A549 (cell line): ENCODE measurements at regions not wholly inside any gene's neighbourhood (a gene's known extent, or its start where the extent isn't known, plus 50 kb on each side); places are given as distances from the start of the nearest gene placed in this dataset.

Experiments used
- ATAC-seq, 2 experiments: fragments of 200-7000 bp in 1 of 2; fragments of >200 bp in 1 of 2; cut with Nextera tagmentation in 1 of 2; cut with Tn5 transposase in 1 of 2; 3 replicates each; pipeline versions ENCODE4 v1.8.0 to v1.9.1; 2018 to 2020; ENCODE audit warnings: mild to moderate bottlenecking in 1 of 2, moderate library complexity in 1 of 2
- CTCF ChIA-PET: fragments of 300-600 bp; sonication (Branson Sonifier 250); formaldehyde crosslinking; extraction: SDS; loops from one replicate; lab custom pipeline; 2021; ENCODE audit warnings: antibody characterized with exemption, inconsistent platforms; lab: Yijun Ruan, JAX
- POLR2A ChIA-PET: fragments of 350-600 bp; formaldehyde crosslinking; extraction: SDS; loops from one replicate; lab custom pipeline; 2021; ENCODE audit warnings: antibody characterized with exemption, inconsistent platforms; lab: Yijun Ruan, JAX
- DNase-seq, 2 experiments: peaks; one replicate each; pipeline versions ENCODE4 v3.0.0 to v3.0.0-alpha.2; 2011 to 2016; ENCODE audit warnings: low read depth in 1 of 2, low spot score in 1 of 2
- FAIRE-seq: peaks from 2 replicates; lab custom pipeline; 2011; peaks lifted over from hg19 to GRCh38; lab: Jason Lieb, UNC
- H3K27ac ChIP-seq, 2 experiments: fragments of >200 bp; sonication (Bioruptor Twin); formaldehyde crosslinking; 3 replicates each; pipeline ENCODE4 v1.5.1; 2016 to 2017
- H3K4me1 ChIP-seq: fragments of >200 bp; sonication (Bioruptor Twin); formaldehyde crosslinking; 3 replicates; pipeline ENCODE4 v1.6.1; 2016
- H3K4me2 ChIP-seq: fragments of >200 bp; sonication (Bioruptor Twin); formaldehyde crosslinking; 3 replicates; pipeline ENCODE4 v1.6.1; 2016
- H3K4me3 ChIP-seq: fragments of >200 bp; sonication (Bioruptor Twin); formaldehyde crosslinking; 3 replicates; pipeline ENCODE4 v1.5.1; 2016
- H3K9me3 ChIP-seq: fragments of >200 bp; sonication (Bioruptor Twin); formaldehyde crosslinking; 3 replicates; pipeline ENCODE4 v1.6.1; 2016
- CBX2 ChIP-seq: fragments of 200-600 bp; sonication (generic); IDR thresholded peaks from 2 replicates; pipeline ENCODE4 v1.6.1; 2016; ENCODE audit warnings: low read depth, mild to moderate bottlenecking, borderline replicate concordance
- CHD2 ChIP-seq: fragments of 150-350 bp; IDR thresholded peaks from 2 replicates; pipeline ENCODE4 v1.6.1; 2014; ENCODE audit warnings: low read length; ENCODE audit not compliant: partially characterized antibody
- EHMT2 ChIP-seq: fragments of 200-600 bp; sonication (generic); IDR thresholded peaks from 2 replicates; pipeline ENCODE4 v1.6.1; 2016; ENCODE audit warnings: antibody characterized with exemption, low read depth, mild to moderate bottlenecking, moderate library complexity
- ELK1 ChIP-seq: fragments of 150-350 bp; IDR thresholded peaks from 2 replicates; pipeline ENCODE4 v1.6.1; 2014; ENCODE audit warnings: low read depth, mild to moderate bottlenecking, low read length
- FOSL2 ChIP-seq, 2 experiments: fragments of 450-650 bp in 1 of 2; fragments of >200 bp in 1 of 2; sonication (Bioruptor Twin) in 1 of 2; formaldehyde crosslinking; IDR thresholded peaks; 2 replicates each; pipeline versions ENCODE4 v1.5.0 to v1.6.1; 2016 to 2020; ENCODE audit warnings: mild to moderate bottlenecking in 1 of 2, moderate library complexity in 1 of 2
- HOXB13 ChIP-seq: fragments of 250-450 bp; sonication (Bioruptor Pico); IDR thresholded peaks from 2 replicates; pipeline ENCODE4 v1.5.0; 2020; ENCODE audit warnings: low read depth, mild to moderate bottlenecking, moderate library complexity
- HOXB5 ChIP-seq: fragments of 250-450 bp; sonication (Bioruptor Pico); IDR thresholded peaks from 2 replicates; pipeline ENCODE4 v1.5.0; 2020; ENCODE audit warnings: mild to moderate bottlenecking, moderate library complexity
- JUNB ChIP-seq: fragments of >200 bp; sonication (Bioruptor Twin); formaldehyde crosslinking; IDR thresholded peaks from 2 replicates; pipeline ENCODE4 v1.6.1; 2016
- KDM5A ChIP-seq: fragments of 200-600 bp; sonication (generic); IDR thresholded peaks from 2 replicates; pipeline ENCODE4 v1.6.1; 2016; ENCODE audit warnings: antibody characterized with exemption, mild to moderate bottlenecking
- PBX3 ChIP-seq: IDR thresholded peaks from 2 replicates; pipeline ENCODE4 v1.6.1; 2012
- RAD21 ChIP-seq, 2 experiments: fragments of >200 bp in 1 of 2; sonication (Bioruptor Twin) in 1 of 2; formaldehyde crosslinking in 1 of 2; IDR thresholded peaks in 1 of 2; conservative IDR thresholded peaks in 1 of 2; 2 replicates in 1 of 2; 3 replicates in 1 of 2; pipeline ENCODE4 v1.6.1; 2012 to 2018; ENCODE audit warnings: inconsistent platforms in 1 of 2
- RARB ChIP-seq: fragments of 250-450 bp; sonication (Bioruptor Pico); IDR thresholded peaks from 2 replicates; pipeline ENCODE4 v1.8.0; 2021; ENCODE audit warnings: mild to moderate bottlenecking, moderate library complexity
- REST ChIP-seq: fragments of 200-600 bp; sonication (generic); IDR thresholded peaks from 2 replicates; pipeline ENCODE4 v1.6.1; 2016; ENCODE audit warnings: antibody characterized with exemption, mild to moderate bottlenecking, moderate library complexity
- RFX5 ChIP-seq: fragments of 450-650 bp; IDR thresholded peaks from 2 replicates; pipeline ENCODE4 v1.7.1; 2014; ENCODE audit warnings: antibody characterized with exemption, mild to moderate bottlenecking, moderate library complexity
- RNF2 ChIP-seq: fragments of 200-600 bp; sonication (generic); IDR thresholded peaks from 2 replicates; pipeline ENCODE4 v1.6.1; 2016; ENCODE audit warnings: low read depth, mild to moderate bottlenecking, antibody characterized with exemption, moderate library complexity, borderline replicate concordance
- SMC3 ChIP-seq: fragments of >200 bp; sonication (Bioruptor Twin); formaldehyde crosslinking; IDR thresholded peaks from 3 replicates; pipeline ENCODE4 v1.6.1; 2018; ENCODE audit warnings: inconsistent platforms
- SREBF2 ChIP-seq: fragments of 450-650 bp; IDR thresholded peaks from 2 replicates; pipeline ENCODE4 v1.6.1; 2014; ENCODE audit warnings: mild to moderate bottlenecking, moderate library complexity
- USF2 ChIP-seq: fragments of 450-650 bp; IDR thresholded peaks from 2 replicates; pipeline ENCODE4 v1.6.1; 2014; ENCODE audit warnings: antibody characterized with exemption
- ZNF302 ChIP-seq: fragments of 250-450 bp; sonication (Bioruptor Pico); IDR thresholded peaks from 2 replicates; pipeline ENCODE4 v1.9.0; 2021; ENCODE audit warnings: inconsistent platforms, mild to moderate bottlenecking, moderate library complexity
- WGBS: methylation state at CpG from one replicate; pipeline ENCODE4 v1.1.6; 2017; ENCODE audit errors: missing lambda C conversion rate; 5-methylcytosine and 5-hydroxymethylcytosine counted together

GRCh38 chr1:83115785-83116184, 883.1 kb downstream of the TTLL7 start:
- FAIRE-seq, result no peak
- no peak for ATAC-seq
- TF ChIP-seq HOXB5 (CRISPR knock-in tag), result no peak
- no peak for TF ChIP-seq FOSL2 (IDR thresholded peaks at IDR 0.05)
- no peak for TF ChIP-seq FOSL2 (CRISPR knock-in tag; IDR thresholded peaks at IDR 0.05)
- TF ChIP-seq CHD2, result no peak
- no peak for TF ChIP-seq EHMT2
- no peak for TF ChIP-seq JUNB
- no peak for TF ChIP-seq RARB
- TF ChIP-seq RAD21 (conservative IDR thresholded peaks at IDR 0.05 in 1 of 2, IDR thresholded peaks at IDR 0.05 in 1 of 2), result no peak
- no peak for TF ChIP-seq RFX5
- no peak for TF ChIP-seq ELK1
- no peak for TF ChIP-seq RNF2
- TF ChIP-seq SMC3, result no peak
- TF ChIP-seq HOXB13, result no peak
- TF ChIP-seq ZNF302 (CRISPR knock-in tag), result no peak
- TF ChIP-seq, all 56 proteins: peak for 0
- no peak for DNase-seq
- H3K27ac ChIP-seq, result no peak overlapping the region
- H3K4me3 ChIP-seq, result no peak overlapping the region
- no peaks in the 10 kb centered on the region for H3K4me1 ChIP-seq
- H3K4me2 ChIP-seq, result no peak overlapping the region
- CTCF ChIA-PET, result no interaction called here
- H3K9me3 ChIP-seq, result no peaks in the 10 kb centered on the region
- WGBS, result 2% methylated on average over 2 of the region's 2 CpGs
- POLR2A ChIA-PET, result no interaction called here

GRCh38 chr1:83114136-83114834, 884.6 kb downstream of the TTLL7 start:
- ATAC-seq (no peak), FAIRE-seq (no peak), DNase-seq (no peak)
- Histone ChIP-seq H3K4me2 (no peak overlapping the region), H3K9me3 (no peaks in the 10 kb centered on the region), H3K4me1 (no peaks in the 10 kb centered on the region), H3K27ac (no peak overlapping the region), H3K4me3 (no peak overlapping the region)
- 30% methylated on average over 2 of the region's 2 CpGs for WGBS
- ChIA-PET POLR2A (no interaction called here), CTCF (no interaction called here)
- TF ChIP-seq PBX3 (no peak), RFX5 (no peak), USF2 (no peak), EHMT2 (no peak), KDM5A (no peak), CBX2 (no peak), REST (no peak), SREBF2 (no peak), FOSL2 (IDR thresholded peaks at IDR 0.05) (no peak), FOSL2 (CRISPR knock-in tag; IDR thresholded peaks at IDR 0.05) (no peak)
